Panc1 (cell line): ENCODE measurements at regions not wholly inside any gene's neighbourhood (a gene's known extent, or its start where the extent isn't known, plus 50 kb on each side); places are given as distances from the start of the nearest gene placed in this dataset.

Experiments
- ATAC-seq: fragments of 200-7000 bp; cut with Tn5 transposase; 2 replicates; pipeline ENCODE4 v1.9.1; 2020; ENCODE audit warnings: mild to moderate bottlenecking, moderate library complexity
- BruUV-seq: library from RNA; stranded (reverse); fragments of 400-500 nt; replicated peaks from 2 replicates; lab custom pipeline; 2021; lab: Mats Ljungman, UMichigan
- CTCF ChIA-PET: fragments of 300-600 bp; sonication (Branson Sonifier 250); formaldehyde crosslinking; loops from one replicate; lab custom pipeline; 2022; ENCODE audit warnings: antibody characterized with exemption; lab: Charles Lee
- POLR2A ChIA-PET: fragments of 300-600 bp; sonication (Branson Sonifier 250); formaldehyde crosslinking; loops from one replicate; lab custom pipeline; 2022; ENCODE audit warnings: antibody characterized with exemption; lab: Charles Lee
- DNase-seq: peaks from one replicate; pipeline ENCODE4 v3.0.0-alpha.2; 2010; ENCODE audit warnings: low read depth, low spot score
- H3K27ac ChIP-seq: 2 replicates; pipeline ENCODE4 v1.5.1; 2011; ENCODE audit warnings: mild to moderate bottlenecking, low read length, inconsistent platforms
- H3K27me3 ChIP-seq: fragments of 200-500 bp; sonication (Bioruptor generic); 2 replicates; pipeline ENCODE4 v1.6.0; 2014; ENCODE audit warnings: low read length, inconsistent platforms; ENCODE audit not compliant: control insufficient read depth, insufficient read depth
- H3K36me3 ChIP-seq: fragments of 200-500 bp; sonication (Bioruptor generic); 2 replicates; pipeline ENCODE4 v1.5.1; 2014; ENCODE audit warnings: inconsistent platforms, mild to moderate bottlenecking, low read length, moderate library complexity; ENCODE audit not compliant: control insufficient read depth, insufficient read depth
- H3K4me1 ChIP-seq: 2 replicates; pipeline ENCODE4 v1.5.1; 2011; ENCODE audit warnings: inconsistent platforms, mild to moderate bottlenecking, low read length, moderate library complexity; ENCODE audit not compliant: control insufficient read depth, insufficient read depth
- H3K4me3 ChIP-seq, 2 experiments: 2 replicates each; pipeline ENCODE4 v1.5.1; 2011 to 2012; ENCODE audit warnings: low read depth in 2 of 2, low read length in 2 of 2, mild to moderate bottlenecking in 2 of 2, inconsistent platforms in 1 of 2, moderate library complexity in 1 of 2
- H3K9me3 ChIP-seq: fragments of 200-500 bp; sonication (Bioruptor generic); 2 replicates; pipeline ENCODE4 v1.5.1; 2014; ENCODE audit warnings: low read depth, mild to moderate bottlenecking, inconsistent platforms, low read length, moderate library complexity; ENCODE audit not compliant: control insufficient read depth, insufficient read depth
- POLR2AphosphoS5 ChIP-seq: IDR thresholded peaks from 2 replicates; pipeline ENCODE4 v1.6.1; 2012; ENCODE audit warnings: mild to moderate bottlenecking, low read depth, low read length, moderate library complexity
- SIN3A ChIP-seq: IDR thresholded peaks from 2 replicates; pipeline ENCODE4 v1.6.1; 2012; ENCODE audit warnings: low read depth, mild to moderate bottlenecking, low read length, moderate library complexity, borderline replicate concordance; ENCODE audit not compliant: insufficient read depth
- TCF7L2 ChIP-seq: IDR thresholded peaks from 2 replicates; pipeline ENCODE4 v1.6.1; 2011; ENCODE audit warnings: mild to moderate bottlenecking, low read depth, low read length, inconsistent platforms
- in situ Hi-C: cut with HindIII; loops from 2 replicates; pipeline ENCODE4 v1.10.0; 2016; ENCODE audit warnings: low sequenced_read_pairs, low pct_unique_long_range_greater_than_20kb
- intact Hi-C: fragments of 100-400 bp; cut with micrococcal nuclease; formaldehyde crosslinking; loops from one replicate; pipeline ENCODE4 v1.10.0; 2022; ENCODE audit not compliant: unreplicated experiment
- TF ChIP-seq, protein P1 (sequence below): fragments of 450-650 bp; IDR thresholded peaks from 2 replicates; pipeline ENCODE4 v1.5.1; 2017; ENCODE audit warnings: mild to moderate bottlenecking
- TF ChIP-seq, protein P2 (sequence below), 2 experiments: IDR thresholded peaks; 2 replicates each; pipeline ENCODE4 v1.6.1; 2011 to 2012; ENCODE audit warnings: low read depth in 2 of 2, control low read depth in 1 of 2, low read length in 1 of 2, mild to moderate bottlenecking in 1 of 2, moderate library complexity in 1 of 2; ENCODE audit not compliant: insufficient read depth in 1 of 2

DNA sequence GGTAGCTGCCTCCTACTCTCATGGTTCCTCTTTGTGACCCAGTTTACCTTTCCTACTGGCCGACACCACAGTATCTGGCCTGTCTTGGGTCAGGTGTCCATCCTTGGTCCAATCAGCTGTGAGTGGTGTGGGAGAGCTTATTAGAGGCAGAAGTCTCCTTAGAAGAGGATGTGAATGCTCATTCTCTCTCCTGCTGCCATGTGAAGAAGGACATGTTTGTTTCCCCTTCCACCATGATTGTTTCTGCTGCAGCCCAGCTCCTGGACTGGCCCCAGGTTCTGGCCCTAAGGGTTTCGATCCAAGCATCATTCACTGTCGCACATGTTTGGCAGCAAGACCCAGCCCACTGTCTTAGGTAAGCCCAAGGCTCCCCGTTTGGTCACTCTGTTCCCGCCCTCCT is 55.3 kb upstream of the TGIF1 start:
- DNase-seq, result no peak
- ChIA-PET POLR2A (interaction anchor here (0.6 kb wide), 1 partner anchor 10 kb away, joined by 5 read pairs; no protein-coding TSS in a partner anchor), CTCF (no interaction called here)
- H3K27ac ChIP-seq, result peak overlapping the region; percentile 20; the same call in 1 of the 2 replicates
- no TSS peak for BruUV-seq
- in situ Hi-C loops (no loop called here), intact Hi-C loops (no loop called here)
- TF ChIP-seq, protein P1, sequence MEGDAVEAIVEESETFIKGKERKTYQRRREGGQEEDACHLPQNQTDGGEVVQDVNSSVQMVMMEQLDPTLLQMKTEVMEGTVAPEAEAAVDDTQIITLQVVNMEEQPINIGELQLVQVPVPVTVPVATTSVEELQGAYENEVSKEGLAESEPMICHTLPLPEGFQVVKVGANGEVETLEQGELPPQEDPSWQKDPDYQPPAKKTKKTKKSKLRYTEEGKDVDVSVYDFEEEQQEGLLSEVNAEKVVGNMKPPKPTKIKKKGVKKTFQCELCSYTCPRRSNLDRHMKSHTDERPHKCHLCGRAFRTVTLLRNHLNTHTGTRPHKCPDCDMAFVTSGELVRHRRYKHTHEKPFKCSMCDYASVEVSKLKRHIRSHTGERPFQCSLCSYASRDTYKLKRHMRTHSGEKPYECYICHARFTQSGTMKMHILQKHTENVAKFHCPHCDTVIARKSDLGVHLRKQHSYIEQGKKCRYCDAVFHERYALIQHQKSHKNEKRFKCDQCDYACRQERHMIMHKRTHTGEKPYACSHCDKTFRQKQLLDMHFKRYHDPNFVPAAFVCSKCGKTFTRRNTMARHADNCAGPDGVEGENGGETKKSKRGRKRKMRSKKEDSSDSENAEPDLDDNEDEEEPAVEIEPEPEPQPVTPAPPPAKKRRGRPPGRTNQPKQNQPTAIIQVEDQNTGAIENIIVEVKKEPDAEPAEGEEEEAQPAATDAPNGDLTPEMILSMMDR, result no peak
- TF ChIP-seq SIN3A (no peak), POLR2AphosphoS5 (no peak), TCF7L2 (no peak)
- TF ChIP-seq, protein P2, sequence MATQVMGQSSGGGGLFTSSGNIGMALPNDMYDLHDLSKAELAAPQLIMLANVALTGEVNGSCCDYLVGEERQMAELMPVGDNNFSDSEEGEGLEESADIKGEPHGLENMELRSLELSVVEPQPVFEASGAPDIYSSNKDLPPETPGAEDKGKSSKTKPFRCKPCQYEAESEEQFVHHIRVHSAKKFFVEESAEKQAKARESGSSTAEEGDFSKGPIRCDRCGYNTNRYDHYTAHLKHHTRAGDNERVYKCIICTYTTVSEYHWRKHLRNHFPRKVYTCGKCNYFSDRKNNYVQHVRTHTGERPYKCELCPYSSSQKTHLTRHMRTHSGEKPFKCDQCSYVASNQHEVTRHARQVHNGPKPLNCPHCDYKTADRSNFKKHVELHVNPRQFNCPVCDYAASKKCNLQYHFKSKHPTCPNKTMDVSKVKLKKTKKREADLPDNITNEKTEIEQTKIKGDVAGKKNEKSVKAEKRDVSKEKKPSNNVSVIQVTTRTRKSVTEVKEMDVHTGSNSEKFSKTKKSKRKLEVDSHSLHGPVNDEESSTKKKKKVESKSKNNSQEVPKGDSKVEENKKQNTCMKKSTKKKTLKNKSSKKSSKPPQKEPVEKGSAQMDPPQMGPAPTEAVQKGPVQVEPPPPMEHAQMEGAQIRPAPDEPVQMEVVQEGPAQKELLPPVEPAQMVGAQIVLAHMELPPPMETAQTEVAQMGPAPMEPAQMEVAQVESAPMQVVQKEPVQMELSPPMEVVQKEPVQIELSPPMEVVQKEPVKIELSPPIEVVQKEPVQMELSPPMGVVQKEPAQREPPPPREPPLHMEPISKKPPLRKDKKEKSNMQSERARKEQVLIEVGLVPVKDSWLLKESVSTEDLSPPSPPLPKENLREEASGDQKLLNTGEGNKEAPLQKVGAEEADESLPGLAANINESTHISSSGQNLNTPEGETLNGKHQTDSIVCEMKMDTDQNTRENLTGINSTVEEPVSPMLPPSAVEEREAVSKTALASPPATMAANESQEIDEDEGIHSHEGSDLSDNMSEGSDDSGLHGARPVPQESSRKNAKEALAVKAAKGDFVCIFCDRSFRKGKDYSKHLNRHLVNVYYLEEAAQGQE (IDR thresholded peaks at IDR 0.05; ENCODE audit: insufficient read depth in 1 of 2, low read depth in 2 of 2, low read length in 1 of 2), result no peak
- peaks cover 6% of the 10 kb centered on the region; the same call in 1 of the 2 replicates for H3K9me3 ChIP-seq
- no peak overlapping the region for H3K4me3 ChIP-seq
- H3K27me3 ChIP-seq, result no peaks in the 10 kb centered on the region
- ATAC-seq, result no peak
- H3K4me1 ChIP-seq, result no peaks in the 10 kb centered on the region
- H3K36me3 ChIP-seq, result no peaks in the 10 kb centered on the region

DNA sequence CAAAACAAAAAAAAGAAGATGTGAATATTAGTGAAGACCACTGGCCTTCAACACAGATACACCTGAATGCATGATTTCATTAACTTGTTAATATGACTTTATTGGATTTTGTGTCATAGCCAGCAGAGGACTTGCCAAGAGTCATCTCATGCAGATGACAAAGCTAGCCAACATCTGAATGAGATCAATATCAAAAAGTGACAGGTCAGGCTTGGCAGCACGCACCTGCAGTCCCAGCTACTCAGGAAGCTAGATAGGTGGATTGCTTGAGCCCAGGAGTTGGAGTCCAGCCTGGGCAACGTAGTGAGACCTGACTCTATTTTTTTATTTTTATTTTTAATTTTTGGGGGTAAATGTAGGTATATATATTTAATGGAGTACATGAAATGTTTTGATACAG is 54.5 kb upstream of the TGIF1 start:
- in situ Hi-C loops, result no loop called here
- intact Hi-C loops, result no loop called here
- no peak for TF ChIP-seq POLR2AphosphoS5
- TF ChIP-seq SIN3A, result no peak
- TF ChIP-seq, protein P1, result no peak
- TF ChIP-seq TCF7L2, result no peak
- TF ChIP-seq, protein P2 (IDR thresholded peaks at IDR 0.05; ENCODE audit: insufficient read depth in 1 of 2, low read depth in 2 of 2, low read length in 1 of 2), result no peak
- H3K4me3 ChIP-seq, result no peak overlapping the region
- BruUV-seq, result no TSS peak
- no peak overlapping the region for H3K27ac ChIP-seq
- no peaks in the 10 kb centered on the region for H3K27me3 ChIP-seq
- no peaks in the 10 kb centered on the region for H3K36me3 ChIP-seq
- H3K9me3 ChIP-seq, result no peaks in the 10 kb centered on the region
- no peaks in the 10 kb centered on the region for H3K4me1 ChIP-seq
- ChIA-PET POLR2A (no interaction called here), CTCF (interaction anchor here (0.6 kb wide), 2 partner anchors 14 to 271 kb away, joined by 3 to 18 read pairs; no protein-coding TSS in a partner anchor)
- no peak for DNase-seq
- no peak for ATAC-seq
